ENCODE measurements at regions not wholly inside any gene's neighbourhood (a gene's known extent, or its start where the extent isn't known, plus 50 kb on each side); places are given as distances from the start of the nearest gene placed in this dataset.

DNA sequence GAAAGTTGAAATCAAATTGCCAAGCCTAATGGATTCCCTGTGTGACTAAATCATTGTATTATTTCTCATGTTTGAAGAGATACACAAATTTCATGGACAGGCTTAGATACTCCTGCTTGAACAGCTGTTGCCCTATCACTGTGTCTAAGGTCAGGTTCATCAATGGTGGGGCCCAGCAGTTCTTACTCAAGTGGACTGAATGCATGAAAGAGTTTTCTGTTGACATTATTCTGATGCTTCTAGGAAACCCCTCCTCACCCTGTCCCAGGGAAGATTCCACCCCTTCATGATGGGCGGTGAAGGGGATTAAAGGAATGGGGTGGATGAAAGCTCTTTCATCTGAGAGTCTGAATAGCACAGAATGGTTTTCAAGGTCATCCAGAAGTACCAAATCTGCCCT, 148.8 kb downstream of the INO80D start:
- DNase-seq: no peak

- DNase-seq: no peak
These were observed 149.5 kb downstream of the INO80D start for GRCh38 chr2:205936446-205936845.

GRCh38 chr2:205934443-205934842, 151.5 kb downstream of the INO80D start:
- no peak for DNase-seq

- no peak for DNase-seq
These were observed 153.1 kb downstream of the INO80D start for GRCh38 chr2:205932861-205933260.

DNA sequence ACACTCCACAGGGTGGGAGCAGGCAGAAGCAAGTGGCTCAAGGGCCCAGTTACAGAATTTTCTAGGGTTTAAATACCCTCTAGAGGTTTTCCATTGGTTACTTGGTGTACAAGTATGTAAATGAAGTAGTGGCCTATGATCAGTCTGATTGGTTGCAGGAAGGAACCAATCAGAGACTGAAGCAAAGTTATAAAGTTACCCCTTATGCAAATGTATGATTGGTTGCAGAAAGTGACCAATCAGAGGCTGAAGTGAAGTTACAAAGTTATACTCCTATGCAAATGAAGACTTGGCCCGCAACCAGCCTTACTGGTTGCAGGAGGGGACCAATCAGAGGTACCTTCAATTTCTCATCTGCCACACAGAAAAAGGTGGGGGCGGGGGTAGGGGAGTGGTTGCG, 154.6 kb downstream of the INO80D start:
- no peak for DNase-seq

DNA sequence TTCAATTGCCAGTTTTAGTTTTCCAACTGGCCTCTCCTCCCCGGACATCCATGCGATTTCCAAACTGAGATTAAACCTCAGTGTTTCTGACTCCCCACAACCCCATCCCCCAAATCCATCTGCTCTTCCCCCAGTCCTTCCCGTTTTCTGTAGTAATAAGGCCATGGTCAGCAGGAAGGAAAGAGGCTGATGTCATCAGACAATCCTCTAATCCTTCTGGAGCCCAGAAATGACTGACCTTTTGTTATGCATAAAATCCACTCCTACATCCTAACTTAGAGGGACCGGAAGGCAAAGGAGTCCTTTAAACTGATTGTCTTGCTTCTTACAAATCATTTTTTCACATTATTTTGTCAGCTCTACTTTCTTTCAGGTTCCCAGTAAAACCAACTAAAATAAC, 155.8 kb downstream of the INO80D start:
- DNase-seq: no peak

DNA sequence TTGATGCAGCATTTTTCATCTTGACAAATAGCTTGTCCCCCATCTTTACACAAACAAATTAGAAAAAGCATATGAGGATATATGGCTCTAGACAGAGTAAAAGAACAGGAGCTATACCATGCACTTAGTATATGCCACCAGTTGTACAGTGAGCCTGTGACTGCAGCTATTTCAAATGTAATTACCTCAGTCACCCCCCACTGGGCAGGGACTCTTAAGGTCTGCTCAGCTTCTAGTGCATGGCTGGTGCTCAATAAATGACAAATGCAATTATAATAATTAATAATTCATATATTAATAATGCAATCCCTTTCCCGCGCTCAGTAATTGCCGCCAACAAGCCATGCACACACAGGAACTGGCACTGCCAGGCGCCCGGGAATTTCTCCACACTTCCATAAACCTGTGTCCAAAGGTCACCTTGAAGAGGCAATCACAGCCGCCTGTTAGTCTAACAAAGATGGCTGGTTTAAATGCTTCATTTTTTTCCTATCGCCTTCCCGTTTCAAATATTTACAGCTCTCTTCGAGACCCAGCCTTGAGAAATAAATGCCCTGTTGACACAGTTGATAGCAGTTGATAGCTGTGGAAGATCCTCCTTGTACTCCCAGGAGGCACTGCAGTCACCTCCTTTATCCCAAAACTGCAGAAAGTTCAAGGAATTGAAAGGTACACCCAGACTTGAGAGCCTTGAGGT, 156.6 kb downstream of the INO80D start:
- DNase-seq: no peak

DNA sequence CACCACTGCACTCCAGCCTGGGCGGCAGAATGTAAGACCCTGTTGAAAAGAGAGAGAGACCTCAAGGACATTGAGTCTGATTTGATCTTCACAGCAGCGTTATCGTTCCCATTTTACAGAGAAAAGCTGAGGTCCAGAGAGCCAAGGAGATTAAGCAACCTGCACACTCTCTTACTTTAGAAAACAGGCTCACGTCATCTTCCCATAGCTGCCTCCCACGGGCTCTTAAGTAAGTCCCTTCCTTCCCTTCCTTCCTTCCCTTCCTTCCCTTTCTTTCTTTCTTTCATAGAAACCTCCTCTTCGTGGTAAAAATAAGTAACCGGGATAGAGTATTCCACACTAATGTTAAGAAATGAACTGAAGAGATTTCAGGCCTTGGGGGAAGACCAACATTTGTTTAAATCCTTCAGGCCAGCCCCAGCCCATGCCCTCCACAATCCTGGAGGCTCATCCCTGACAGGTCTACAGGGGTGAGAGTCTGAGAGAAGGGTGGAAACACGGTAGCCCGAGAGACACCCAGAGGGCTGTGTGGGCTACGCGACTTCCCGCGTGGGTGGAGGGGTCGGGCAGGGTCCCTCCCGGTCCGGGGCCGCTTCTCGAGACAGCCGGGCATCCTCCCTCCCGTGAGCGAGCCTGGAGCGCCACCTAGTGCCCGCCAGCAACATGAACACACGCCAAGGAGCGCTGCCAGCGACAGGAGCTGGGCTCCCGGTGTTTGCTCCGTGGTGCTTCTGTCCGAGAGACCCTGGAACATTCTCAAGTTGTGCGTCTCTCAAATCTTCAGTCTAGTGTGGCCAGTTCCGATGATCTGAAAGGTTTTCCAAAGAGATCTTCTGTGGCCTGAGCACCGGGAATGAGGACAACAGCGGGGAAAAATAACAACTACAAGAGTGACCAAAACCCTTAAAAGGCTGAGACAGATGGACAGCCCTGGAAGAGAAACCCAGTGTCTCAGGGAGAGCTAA, 160.3 kb downstream of the INO80D start:
- DNase-seq: peak; percentile 76

- no peak for DNase-seq
These were observed 161.3 kb downstream of the INO80D start for GRCh38 chr2:205924676-205925075.

GRCh38 chr2:205915130-205915524, 170.8 kb downstream of the INO80D start:
- DNase-seq: no peak

DNA sequence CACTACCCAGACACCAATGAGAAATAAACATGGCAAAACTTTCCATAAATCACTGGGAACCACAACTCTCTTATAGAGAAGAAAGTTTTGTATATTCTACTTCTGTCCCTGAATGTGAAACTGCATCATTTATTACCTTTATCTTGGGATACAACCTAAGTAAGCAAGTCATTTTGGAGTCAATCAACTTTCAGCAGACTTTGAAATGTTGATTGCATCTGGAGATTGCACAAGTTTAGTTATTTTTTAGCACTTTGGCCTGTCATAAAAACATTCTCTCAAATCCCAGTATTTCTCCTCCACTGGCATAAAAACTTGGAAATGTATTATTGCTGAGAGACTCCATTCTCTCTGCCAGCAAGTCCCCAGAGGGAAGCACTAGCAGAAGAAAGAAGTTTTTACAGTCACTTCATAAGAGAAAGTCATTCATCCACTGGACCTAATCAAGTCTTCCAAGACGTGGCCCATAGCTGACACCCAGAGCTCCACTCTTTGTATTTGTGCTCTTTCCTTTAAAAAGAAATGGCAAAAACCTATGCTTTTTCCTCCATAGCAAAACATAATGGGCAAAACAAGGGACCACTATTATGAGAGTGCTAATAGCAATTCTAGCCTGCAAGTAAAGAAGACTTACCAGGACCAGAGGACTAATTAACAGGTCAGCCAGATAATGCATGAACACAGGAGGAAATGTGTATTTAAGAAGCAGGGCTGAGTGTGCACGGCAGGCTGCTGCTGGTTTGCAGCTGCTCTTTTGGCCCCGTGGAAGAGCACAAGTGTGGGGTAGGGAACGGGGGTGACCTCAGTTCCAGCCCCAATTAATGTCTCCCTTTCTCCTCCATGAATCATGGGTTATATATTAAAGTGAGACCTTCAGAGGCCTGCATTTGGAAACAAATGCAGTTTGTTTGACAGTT, 171.5 kb downstream of the INO80D start:
- no peak for DNase-seq

- no peak for DNase-seq
These were observed 172.3 kb downstream of the INO80D start for GRCh38 chr2:205913668-205914067.

- DNase-seq: no peak
These were observed 174.7 kb downstream of the INO80D start for GRCh38 chr2:205911306-205911705.

GRCh38 chr2:205909184-205909572, 176.8 kb downstream of the INO80D start:
- no peak for DNase-seq

DNA sequence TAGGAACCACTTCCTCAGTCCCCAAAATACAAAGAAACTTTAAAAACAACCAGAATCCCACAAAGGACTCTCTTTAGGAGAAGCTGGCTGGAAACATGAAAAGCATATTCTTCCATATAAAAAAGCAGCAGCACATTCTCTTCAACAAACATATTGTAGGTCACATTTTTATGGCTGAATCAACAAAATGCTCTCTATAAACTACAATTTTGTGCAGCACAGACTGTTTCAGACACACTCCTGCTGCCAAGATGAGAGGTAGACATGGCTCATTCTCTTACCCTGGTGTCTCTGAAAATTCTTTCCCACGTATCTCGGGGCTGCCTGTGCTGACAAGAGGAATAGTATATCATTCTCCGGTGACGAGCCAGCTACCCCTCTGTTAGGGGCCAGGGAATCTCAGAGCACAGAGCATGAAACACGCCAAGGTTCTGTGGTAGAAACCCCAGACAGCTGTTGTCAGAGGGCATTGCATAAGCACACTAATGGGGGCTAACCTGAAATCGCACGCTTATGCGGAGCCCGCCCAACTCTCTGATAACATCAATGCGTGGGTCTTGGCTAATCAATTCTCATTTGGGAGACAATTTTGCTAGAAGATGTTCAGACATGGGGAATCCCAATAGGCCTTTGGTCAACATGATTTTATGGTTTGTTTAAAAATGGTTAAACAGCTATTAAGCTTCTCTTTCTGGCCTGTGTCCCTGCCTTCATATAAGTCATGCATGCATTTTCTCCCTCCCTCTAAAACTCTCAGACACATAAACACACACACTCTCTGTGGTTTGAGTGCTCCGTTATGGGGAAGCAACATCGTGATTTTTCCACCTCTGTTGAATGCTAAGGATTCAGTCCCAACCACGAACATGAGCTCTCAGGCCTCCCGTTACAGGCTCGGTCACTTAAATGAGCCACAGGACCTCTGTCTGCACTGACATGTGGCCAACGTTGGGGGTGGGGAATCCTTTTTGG, 177.5 kb downstream of the INO80D start:
- DNase-seq: no peak

GRCh38 chr2:205906419-205906818, 179.6 kb downstream of the INO80D start:
- no peak for DNase-seq

DNA sequence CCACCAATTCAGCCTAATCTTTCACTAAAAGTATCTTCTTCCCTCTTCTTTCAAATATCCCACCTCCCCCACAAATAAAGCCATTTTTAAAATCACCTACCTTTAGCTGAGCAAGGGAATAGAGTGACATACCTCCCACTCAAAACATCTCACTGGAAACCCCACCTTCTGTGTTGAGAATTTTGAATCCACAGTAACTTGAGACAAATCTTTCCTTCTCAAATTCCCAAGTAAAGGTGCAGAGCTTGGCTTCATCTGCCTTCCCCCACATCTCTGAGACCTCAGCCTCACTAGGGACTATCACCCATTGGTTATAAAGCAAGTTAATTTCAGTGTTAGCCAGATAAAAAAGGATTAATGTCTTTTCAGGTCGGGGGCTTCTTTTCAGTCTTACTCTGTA, 180.4 kb downstream of the INO80D start:
- no peak for DNase-seq

GRCh38 chr2:205904873-205905272, 181.1 kb downstream of the INO80D start:
- no peak for DNase-seq

GRCh38 chr2:205903549-205904129, 182.3 kb downstream of the INO80D start:
- DNase-seq: no peak

DNA sequence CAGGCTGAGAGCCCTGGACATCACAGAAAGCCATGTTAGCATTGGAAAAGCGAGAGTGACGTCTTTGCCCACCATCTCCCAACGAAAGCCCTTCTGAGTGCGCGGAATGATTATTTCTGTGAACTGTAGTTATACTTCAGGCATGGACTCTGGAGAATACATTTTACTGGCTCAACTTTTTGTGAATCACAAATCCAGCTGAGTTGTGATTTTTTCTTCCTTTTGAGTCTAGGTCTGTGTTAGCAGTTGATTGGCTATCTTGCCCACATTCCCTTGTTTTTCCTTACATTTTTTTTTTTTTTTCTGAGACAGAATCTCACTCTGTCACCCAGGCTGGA, 183.1 kb downstream of the INO80D start:
- DNase-seq: no peak

DNA sequence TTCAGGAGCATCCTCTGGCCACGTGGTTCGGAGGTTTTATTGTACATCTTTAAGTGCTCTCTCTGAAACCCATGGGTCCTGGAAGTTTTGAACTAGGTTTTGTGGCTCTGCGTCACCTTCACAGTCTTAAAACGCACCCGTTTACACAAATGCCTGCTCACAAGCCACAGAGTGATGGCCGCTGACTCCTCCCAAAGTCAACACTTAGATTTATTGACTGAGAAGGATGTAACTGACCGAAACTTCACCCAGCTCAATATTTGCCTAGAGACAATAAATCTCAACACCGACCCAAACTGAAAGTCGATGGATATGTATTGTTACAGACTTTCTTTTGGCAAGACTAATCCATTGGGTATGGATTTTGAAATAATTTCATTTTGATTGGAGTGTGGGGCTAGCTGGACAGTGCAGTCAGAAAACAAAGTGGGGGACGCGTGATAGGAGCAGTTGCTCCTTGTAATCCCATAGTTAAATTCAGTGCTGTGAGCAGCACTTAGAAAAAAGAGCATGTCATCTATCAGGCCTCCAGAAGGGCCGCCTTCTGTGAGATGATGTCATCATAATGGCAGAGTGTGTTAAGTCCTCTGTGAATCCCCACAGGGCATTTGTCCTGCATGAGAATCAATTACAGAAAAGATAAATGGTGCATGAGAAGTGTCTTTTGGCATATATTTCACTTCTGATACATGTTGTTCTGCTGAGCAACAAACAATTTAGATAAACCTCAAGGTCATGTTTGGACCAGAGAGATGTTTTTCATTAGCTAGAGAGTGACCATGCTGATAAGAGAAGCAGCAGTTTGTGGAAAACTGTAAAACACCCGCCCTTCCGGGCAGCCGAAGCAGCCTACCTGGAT, 183.7 kb downstream of the INO80D start:
- DNase-seq: no peak
